ENCODE measurements at regions not wholly inside any gene's neighbourhood (a gene's known extent, or its start where the extent isn't known, plus 50 kb on each side); places are given as distances from the start of the nearest gene placed in this dataset.

- Mint-ChIP-seq H3K4me1 (peaks cover 2% of the 10 kb centered on the region), H3K4me3 (no peak overlapping the region), H3K27ac (no peak overlapping the region), H3K27me3 (peaks cover 30% of the 10 kb centered on the region), H3K36me3 (ENCODE audit: low read depth) (peaks cover 3% of the 10 kb centered on the region)
- ATAC-seq = no peak
- no peak for DNase-seq
- H3K9me3 ChIP-seq (ENCODE audit: control insufficient read depth, low read length, poor library complexity, severe bottlenecking) = no peaks in the 10 kb centered on the region
Observed at GRCh38 chr3:194824100-194824499, 138.4 kb downstream of the FAM43A start.

DNA sequence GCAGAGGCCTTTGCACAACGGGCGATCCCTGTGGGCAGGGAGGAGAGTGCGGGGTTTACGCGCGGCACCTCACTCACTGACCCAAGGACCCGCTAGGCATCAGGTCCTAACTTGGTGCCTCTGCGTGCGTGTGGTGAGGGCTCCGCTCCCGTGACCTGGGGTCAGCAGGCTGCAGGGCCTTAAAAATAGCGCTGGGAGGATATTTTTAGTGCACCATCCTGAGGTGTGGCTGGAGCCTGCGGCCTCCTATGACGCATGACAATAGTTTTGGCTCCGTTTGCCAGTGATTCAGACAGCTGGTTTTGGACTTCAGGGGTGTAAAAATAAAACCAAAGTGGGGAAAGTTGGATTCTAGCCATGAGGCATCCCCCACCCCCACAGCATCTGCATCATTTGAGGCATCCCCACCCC is 139.0 kb downstream of the FAM43A start:
- peaks cover 28% of the 10 kb centered on the region for H3K27me3 Mint-ChIP-seq
- DNase-seq (no peak), ATAC-seq (no peak)
- peaks cover 2% of the 10 kb centered on the region for H3K4me1 Mint-ChIP-seq
- no peak overlapping the region for H3K4me3 Mint-ChIP-seq
- H3K36me3 Mint-ChIP-seq (ENCODE audit: low read depth) = peaks cover 3% of the 10 kb centered on the region
- H3K9me3 ChIP-seq (ENCODE audit: control insufficient read depth, low read length, poor library complexity, severe bottlenecking) = no peaks in the 10 kb centered on the region
- H3K27ac Mint-ChIP-seq = no peak overlapping the region

- Mint-ChIP-seq H3K27me3 (peaks cover 27% of the 10 kb centered on the region), H3K27ac (no peak overlapping the region), H3K36me3 (ENCODE audit: low read depth) (peaks cover 3% of the 10 kb centered on the region), H3K4me1 (peaks cover 2% of the 10 kb centered on the region), H3K4me3 (no peak overlapping the region)
- no peak for DNase-seq
- ATAC-seq = no peak
- H3K9me3 ChIP-seq (ENCODE audit: control insufficient read depth, low read length, poor library complexity, severe bottlenecking) = no peaks in the 10 kb centered on the region
Observed at GRCh38 chr3:194826594-194826993, 140.9 kb downstream of the FAM43A start.

DNA sequence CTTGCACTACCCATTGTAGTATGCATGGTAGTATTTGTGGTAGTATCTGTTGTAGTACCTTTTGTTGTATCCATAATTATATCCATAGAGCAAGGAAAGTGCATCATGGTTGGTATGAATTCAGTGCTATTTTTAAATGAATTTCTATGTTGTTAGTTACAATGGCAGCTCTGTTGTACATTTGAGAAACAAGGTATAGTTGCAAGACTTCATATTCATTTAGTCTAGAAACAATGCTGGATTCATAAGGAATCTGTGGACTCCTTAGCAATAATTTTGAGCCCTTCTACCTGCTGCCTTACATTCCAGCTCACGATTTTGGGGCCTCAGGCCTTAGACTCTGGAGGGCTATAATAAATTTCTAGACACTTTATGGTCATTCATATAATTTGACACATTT is 141.8 kb downstream of the FAM43A start:
- Mint-ChIP-seq H3K4me3 (no peak overlapping the region), H3K4me1 (peaks cover 2% of the 10 kb centered on the region), H3K27me3 (peaks cover 27% of the 10 kb centered on the region), H3K27ac (no peak overlapping the region), H3K36me3 (ENCODE audit: low read depth) (peaks cover 3% of the 10 kb centered on the region)
- no peak for ATAC-seq
- no peaks in the 10 kb centered on the region for H3K9me3 ChIP-seq (ENCODE audit: control insufficient read depth, low read length, poor library complexity, severe bottlenecking)
- no peak for DNase-seq

GRCh38 chr3:194828116-194828515 is 142.4 kb downstream of the FAM43A start:
- DNase-seq (no peak), ATAC-seq (no peak)
- H3K9me3 ChIP-seq (ENCODE audit: control insufficient read depth, low read length, poor library complexity, severe bottlenecking) = no peaks in the 10 kb centered on the region
- Mint-ChIP-seq H3K4me1 (peaks cover 2% of the 10 kb centered on the region), H3K27ac (no peak overlapping the region), H3K36me3 (ENCODE audit: low read depth) (peaks cover 3% of the 10 kb centered on the region), H3K4me3 (no peak overlapping the region), H3K27me3 (peaks cover 27% of the 10 kb centered on the region)

- peaks cover 31% of the 10 kb centered on the region for H3K27me3 Mint-ChIP-seq
- no peak for DNase-seq
- ATAC-seq = no peak
- no peak overlapping the region for H3K4me3 Mint-ChIP-seq
- no peak overlapping the region for H3K27ac Mint-ChIP-seq
- H3K36me3 Mint-ChIP-seq (ENCODE audit: low read depth) = peaks cover 3% of the 10 kb centered on the region
- H3K4me1 Mint-ChIP-seq = peaks cover 1% of the 10 kb centered on the region
- no peaks in the 10 kb centered on the region for H3K9me3 ChIP-seq (ENCODE audit: control insufficient read depth, low read length, poor library complexity, severe bottlenecking)
Observed at GRCh38 chr3:194828926-194829325, 143.2 kb downstream of the FAM43A start.

DNA sequence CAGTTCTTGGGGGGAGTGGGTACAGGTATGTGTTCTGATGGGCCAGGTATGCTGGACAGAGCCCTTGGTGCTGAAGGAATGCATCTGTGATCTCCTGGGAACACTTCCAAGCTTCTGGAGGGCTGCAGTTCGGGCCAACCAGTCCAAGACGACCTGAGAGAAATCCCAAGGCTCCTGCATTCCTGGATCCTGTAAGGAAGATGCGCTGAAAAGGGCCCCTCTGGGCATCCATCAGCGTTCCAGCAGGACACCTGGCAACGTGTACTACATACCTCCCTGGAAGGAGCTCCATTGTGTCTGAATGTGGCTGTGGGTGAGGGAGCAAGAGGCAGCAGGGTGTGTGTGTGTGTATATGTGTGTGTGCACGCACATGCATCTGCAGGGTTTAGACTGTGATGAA is 144.7 kb downstream of the FAM43A start:
- Mint-ChIP-seq H3K27me3 (peaks cover 26% of the 10 kb centered on the region), H3K36me3 (ENCODE audit: low read depth) (peaks cover 3% of the 10 kb centered on the region), H3K27ac (no peak overlapping the region), H3K4me1 (no peaks in the 10 kb centered on the region), H3K4me3 (no peak overlapping the region)
- no peak for DNase-seq
- ATAC-seq = no peak
- no peaks in the 10 kb centered on the region for H3K9me3 ChIP-seq (ENCODE audit: control insufficient read depth, low read length, poor library complexity, severe bottlenecking)

DNA sequence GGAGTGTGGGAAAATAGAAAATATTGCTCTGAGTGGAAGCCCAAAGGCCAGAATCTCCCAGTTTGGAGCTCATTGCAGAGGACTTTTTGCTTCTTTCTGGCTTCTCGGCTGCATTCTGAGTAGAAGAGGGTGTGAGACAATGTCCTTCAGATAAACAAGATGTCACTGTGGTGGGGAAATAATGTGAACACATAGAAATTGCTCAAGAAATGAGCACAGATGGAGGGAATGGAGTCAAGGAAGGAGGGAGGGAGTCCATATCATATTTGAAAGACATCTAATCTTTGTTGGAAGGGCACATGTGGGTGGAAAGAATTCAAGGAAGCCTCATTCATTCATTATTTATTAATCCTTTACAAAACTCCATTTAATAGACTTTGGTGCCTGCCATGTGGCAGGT is 145.3 kb downstream of the FAM43A start:
- H3K4me3 Mint-ChIP-seq = no peak overlapping the region
- ATAC-seq = no peak
- H3K4me1 Mint-ChIP-seq = no peaks in the 10 kb centered on the region
- no peaks in the 10 kb centered on the region for H3K9me3 ChIP-seq (ENCODE audit: control insufficient read depth, low read length, poor library complexity, severe bottlenecking)
- H3K36me3 Mint-ChIP-seq (ENCODE audit: low read depth) = peaks cover 3% of the 10 kb centered on the region
- H3K27me3 Mint-ChIP-seq = peaks cover 27% of the 10 kb centered on the region
- DNase-seq = no peak
- no peak overlapping the region for H3K27ac Mint-ChIP-seq

DNA sequence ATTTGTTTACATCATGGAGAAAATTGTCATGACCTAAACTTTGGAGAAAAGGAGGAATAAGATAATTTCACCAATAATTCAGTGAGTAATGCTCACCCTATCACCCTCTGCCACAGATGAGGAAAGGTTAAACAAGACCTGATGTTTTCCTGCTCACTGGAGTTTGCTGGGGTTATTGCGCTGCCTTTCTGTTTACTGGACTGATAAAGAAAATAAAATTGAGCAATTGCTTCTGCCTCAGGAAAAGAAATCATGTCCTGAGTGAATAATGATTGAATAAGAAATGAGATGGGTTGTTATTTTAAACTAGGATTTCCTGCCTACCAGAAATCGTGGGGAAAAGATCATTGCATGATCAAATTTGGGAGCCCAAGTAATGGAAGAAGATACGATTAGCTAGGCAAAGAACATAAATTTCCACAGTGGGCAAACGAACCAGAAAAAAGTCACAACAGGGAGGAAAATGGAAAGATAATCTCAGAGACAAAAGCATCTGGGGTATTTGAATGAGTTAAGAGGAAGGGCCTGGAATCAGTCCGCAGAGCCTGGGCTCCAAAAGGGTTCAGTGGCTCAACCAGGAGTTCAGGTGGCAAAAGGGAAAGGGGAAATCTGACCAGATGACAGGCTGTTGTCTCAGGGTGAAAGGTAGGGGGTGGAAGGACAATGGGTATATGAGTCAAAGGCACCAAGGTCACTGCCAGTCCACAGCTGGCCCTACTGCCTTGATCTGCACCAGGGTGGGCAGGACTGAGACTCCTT is 146.8 kb downstream of the FAM43A start:
- no peak for ATAC-seq
- Mint-ChIP-seq H3K36me3 (ENCODE audit: low read depth) (peaks cover 3% of the 10 kb centered on the region), H3K27ac (no peak overlapping the region), H3K4me3 (no peak overlapping the region), H3K4me1 (no peaks in the 10 kb centered on the region), H3K27me3 (peaks cover 34% of the 10 kb centered on the region)
- no peaks in the 10 kb centered on the region for H3K9me3 ChIP-seq (ENCODE audit: control insufficient read depth, low read length, poor library complexity, severe bottlenecking)
- DNase-seq = no peak

GRCh38 chr3:194833114-194833910 is 147.6 kb downstream of the FAM43A start:
- H3K9me3 ChIP-seq (ENCODE audit: control insufficient read depth, low read length, poor library complexity, severe bottlenecking) = no peaks in the 10 kb centered on the region
- Mint-ChIP-seq H3K27ac (no peak overlapping the region), H3K4me1 (no peaks in the 10 kb centered on the region), H3K27me3 (peaks cover 27% of the 10 kb centered on the region), H3K36me3 (ENCODE audit: low read depth) (peaks cover 3% of the 10 kb centered on the region), H3K4me3 (no peak overlapping the region)
- ATAC-seq (no peak), DNase-seq (no peak)

- H3K4me3 Mint-ChIP-seq = no peak overlapping the region
- H3K4me1 Mint-ChIP-seq = no peaks in the 10 kb centered on the region
- no peak for ATAC-seq
- peaks cover 17% of the 10 kb centered on the region for H3K27me3 Mint-ChIP-seq
- H3K27ac Mint-ChIP-seq = no peak overlapping the region
- no peaks in the 10 kb centered on the region for H3K36me3 Mint-ChIP-seq (ENCODE audit: low read depth)
- no peak for DNase-seq
- no peaks in the 10 kb centered on the region for H3K9me3 ChIP-seq (ENCODE audit: control insufficient read depth, low read length, poor library complexity, severe bottlenecking)
Observed at GRCh38 chr3:194836661-194837060, 151.0 kb downstream of the FAM43A start.

DNA sequence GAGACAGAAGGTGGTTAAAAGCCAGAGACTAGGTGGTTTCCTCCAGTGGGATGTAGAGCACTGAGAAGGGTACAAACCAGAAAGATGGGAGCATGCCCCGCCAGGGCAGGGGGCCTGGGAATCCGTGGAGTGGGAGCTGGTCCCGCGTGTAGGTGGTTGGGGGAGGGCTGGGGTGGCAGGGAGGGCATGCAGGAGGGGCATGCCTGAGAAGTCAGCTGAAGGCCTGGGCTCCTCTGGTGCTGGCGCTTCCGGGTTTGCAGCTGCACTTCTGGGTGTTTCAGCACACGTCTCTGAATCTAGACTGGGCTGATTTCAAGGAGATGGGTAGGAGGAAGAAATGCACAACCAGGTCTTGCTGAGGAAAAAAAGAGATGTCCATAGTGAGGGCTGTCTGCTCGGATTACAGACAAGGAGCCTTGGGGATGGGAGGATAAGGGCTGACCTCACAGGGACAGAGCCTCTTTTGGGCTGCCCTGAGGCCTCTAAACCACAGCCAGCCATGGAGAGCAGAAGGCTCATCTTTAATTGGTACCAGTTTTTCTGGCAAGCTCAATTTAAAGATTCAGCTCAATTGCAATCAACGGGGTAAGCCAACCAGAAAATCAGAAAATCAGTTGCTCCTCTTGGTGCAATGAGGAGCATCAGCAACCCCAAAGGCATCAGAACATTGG is 151.9 kb downstream of the FAM43A start:
- no peaks in the 10 kb centered on the region for H3K4me1 Mint-ChIP-seq
- H3K27ac Mint-ChIP-seq = no peak overlapping the region
- ATAC-seq = no peak
- H3K36me3 Mint-ChIP-seq (ENCODE audit: low read depth) = no peaks in the 10 kb centered on the region
- no peaks in the 10 kb centered on the region for H3K9me3 ChIP-seq (ENCODE audit: control insufficient read depth, low read length, poor library complexity, severe bottlenecking)
- DNase-seq = no peak
- H3K4me3 Mint-ChIP-seq = peak overlapping the region; percentile 49
- peaks cover 17% of the 10 kb centered on the region for H3K27me3 Mint-ChIP-seq

DNA sequence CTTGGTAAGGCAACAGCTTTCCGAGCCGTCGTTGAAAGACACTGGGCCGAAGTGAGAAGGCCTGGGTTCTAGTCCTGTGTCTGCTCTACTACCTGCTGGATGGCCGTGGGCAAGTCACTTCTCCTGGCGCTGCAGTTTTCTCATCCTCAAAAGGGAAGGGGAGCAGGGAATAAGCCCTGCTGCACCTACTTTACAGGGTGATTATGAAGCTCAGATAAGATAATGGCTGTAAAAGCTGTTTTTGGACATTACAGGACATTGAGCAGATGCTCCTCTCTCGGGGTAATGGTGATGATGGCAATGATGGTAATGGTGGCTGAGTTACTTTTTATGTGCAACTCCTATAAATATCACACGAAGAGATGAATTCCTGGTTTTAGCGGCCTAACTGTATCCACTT is 152.6 kb downstream of the FAM43A start:
- Mint-ChIP-seq H3K27ac (no peak overlapping the region), H3K36me3 (ENCODE audit: low read depth) (no peaks in the 10 kb centered on the region), H3K27me3 (peaks cover 19% of the 10 kb centered on the region), H3K4me3 (no peak overlapping the region), H3K4me1 (no peaks in the 10 kb centered on the region)
- ATAC-seq (no peak), DNase-seq (no peak)
- no peaks in the 10 kb centered on the region for H3K9me3 ChIP-seq (ENCODE audit: control insufficient read depth, low read length, poor library complexity, severe bottlenecking)
